ENCODE measurements at regions not wholly inside any gene's neighbourhood (a gene's known extent, or its start where the extent isn't known, plus 50 kb on each side); places are given as distances from the start of the nearest gene placed in this dataset.

- peak; percentile 73; the same call in 1 of the 2 replicates for TF ChIP-seq FOXP4 (CRISPR knock-in tag; IDR thresholded peaks at IDR 0.05; ENCODE audit: borderline replicate concordance)
- peak; percentile 89 for TF ChIP-seq BCOR (IDR thresholded peaks at IDR 0.05)
- TF ChIP-seq, protein P1, sequence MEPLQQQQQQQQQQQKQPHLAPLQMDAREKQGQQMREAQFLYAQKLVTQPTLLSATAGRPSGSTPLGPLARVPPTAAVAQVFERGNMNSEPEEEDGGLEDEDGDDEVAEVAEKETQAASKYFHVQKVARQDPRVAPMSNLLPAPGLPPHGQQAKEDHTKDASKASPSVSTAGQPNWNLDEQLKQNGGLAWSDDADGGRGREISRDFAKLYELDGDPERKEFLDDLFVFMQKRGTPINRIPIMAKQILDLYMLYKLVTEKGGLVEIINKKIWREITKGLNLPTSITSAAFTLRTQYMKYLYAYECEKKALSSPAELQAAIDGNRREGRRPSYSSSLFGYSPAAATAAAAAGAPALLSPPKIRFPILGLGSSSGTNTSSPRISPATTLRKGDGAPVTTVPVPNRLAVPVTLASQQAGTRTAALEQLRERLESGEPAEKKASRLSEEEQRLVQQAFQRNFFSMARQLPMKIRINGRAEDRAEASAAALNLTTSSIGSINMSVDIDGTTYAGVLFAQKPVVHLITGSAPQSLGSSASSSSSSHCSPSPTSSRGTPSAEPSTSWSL (CRISPR knock-in tag; IDR thresholded peaks at IDR 0.05; ENCODE audit: borderline replicate concordance): no peak
- TF ChIP-seq IRF2 (CRISPR knock-in tag; IDR thresholded peaks at IDR 0.05): no peak
- TF ChIP-seq FOS (IDR thresholded peaks at IDR 0.05; ENCODE audit: extremely low read depth, insufficient read length): no peak
- TF ChIP-seq HES1 (IDR thresholded peaks at IDR 0.05; ENCODE audit: low read depth): peak; percentile 61; the same call in 1 of the 2 replicates
- TF ChIP-seq TRIM28 (IDR thresholded peaks at IDR 0.05): peak; percentile 70; the same call in 1 of the 2 replicates
- peak; percentile 53 for TF ChIP-seq SMAD1 (IDR thresholded peaks at IDR 0.05; ENCODE audit: low read depth, low read length, partially characterized antibody)
- TF ChIP-seq RB1 (IDR thresholded peaks at IDR 0.05; ENCODE audit: low read depth): no peak
- no peak for TF ChIP-seq GMEB1 (CRISPR knock-in tag; IDR thresholded peaks at IDR 0.05)
- peak; percentile 59 for TF ChIP-seq ZFP36 (IDR thresholded peaks at IDR 0.05; ENCODE audit: low read depth, low read length, partially characterized antibody)
- TF ChIP-seq SOX6 (IDR thresholded peaks at IDR 0.05): peak; percentile 94
- TF ChIP-seq, protein P2, sequence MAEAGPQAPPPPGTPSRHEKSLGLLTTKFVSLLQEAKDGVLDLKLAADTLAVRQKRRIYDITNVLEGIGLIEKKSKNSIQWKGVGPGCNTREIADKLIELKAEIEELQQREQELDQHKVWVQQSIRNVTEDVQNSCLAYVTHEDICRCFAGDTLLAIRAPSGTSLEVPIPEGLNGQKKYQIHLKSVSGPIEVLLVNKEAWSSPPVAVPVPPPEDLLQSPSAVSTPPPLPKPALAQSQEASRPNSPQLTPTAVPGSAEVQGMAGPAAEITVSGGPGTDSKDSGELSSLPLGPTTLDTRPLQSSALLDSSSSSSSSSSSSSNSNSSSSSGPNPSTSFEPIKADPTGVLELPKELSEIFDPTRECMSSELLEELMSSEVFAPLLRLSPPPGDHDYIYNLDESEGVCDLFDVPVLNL (CRISPR knock-in tag; IDR thresholded peaks at IDR 0.05; ENCODE audit: low read depth): no peak
- no peak for TF ChIP-seq CSDE1 (IDR thresholded peaks at IDR 0.05)
- TF ChIP-seq E4F1 (CRISPR knock-in tag; IDR thresholded peaks at IDR 0.05; ENCODE audit: borderline replicate concordance): no peak
- TF ChIP-seq ZNF124 (CRISPR knock-in tag; IDR thresholded peaks at IDR 0.05): no peak
- TF ChIP-seq RFX5 (IDR thresholded peaks at IDR 0.05; ENCODE audit: low read depth, low read length): no peak
- peak; percentile 97 for TF ChIP-seq CBFA2T3 (IDR thresholded peaks at IDR 0.05)
Observed at GRCh38 chr10:46216836-46217751, 69.7 kb upstream of the ANTXRL start (continued).

Data from K562 (cell line).